GM21390 (cell line): ENCODE measurements at regions not wholly inside any gene's neighbourhood (a gene's known extent, or its start where the extent isn't known, plus 50 kb on each side); places are given as distances from the start of the nearest gene placed in this dataset.
"Not testable (repeated sequence)": the region's sequence is repeated elsewhere in the genome, so short reads cannot be mapped to it uniquely, and the experiment has no call there.

Source experiments
- ATAC-seq: cut with Tn5 transposase; IDR thresholded peaks from one replicate; pipeline ENCODE4 v1.9.1; 2021; ENCODE audit not compliant: unreplicated experiment

DNA sequence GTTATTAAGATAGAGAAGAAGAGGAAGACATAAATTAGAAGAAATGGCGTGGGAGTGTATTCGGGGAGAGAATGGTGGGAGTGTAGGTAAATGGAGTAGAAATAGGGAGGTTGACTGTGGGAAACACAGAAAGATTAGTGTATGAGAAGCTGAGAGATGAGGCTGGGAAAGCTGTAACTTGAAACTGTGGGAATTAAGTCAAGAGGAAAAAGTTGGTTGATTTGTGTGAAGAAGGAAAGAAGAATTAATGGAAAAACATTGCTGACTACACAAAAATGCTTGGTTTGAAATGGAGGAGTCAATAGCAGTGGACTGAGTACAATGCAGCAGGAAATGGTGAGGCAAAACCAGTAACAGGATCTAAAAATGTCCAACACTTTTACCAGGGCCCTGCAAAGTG lies 448.3 kb downstream of the PTPRC start:
- ATAC-seq = no peak

DNA sequence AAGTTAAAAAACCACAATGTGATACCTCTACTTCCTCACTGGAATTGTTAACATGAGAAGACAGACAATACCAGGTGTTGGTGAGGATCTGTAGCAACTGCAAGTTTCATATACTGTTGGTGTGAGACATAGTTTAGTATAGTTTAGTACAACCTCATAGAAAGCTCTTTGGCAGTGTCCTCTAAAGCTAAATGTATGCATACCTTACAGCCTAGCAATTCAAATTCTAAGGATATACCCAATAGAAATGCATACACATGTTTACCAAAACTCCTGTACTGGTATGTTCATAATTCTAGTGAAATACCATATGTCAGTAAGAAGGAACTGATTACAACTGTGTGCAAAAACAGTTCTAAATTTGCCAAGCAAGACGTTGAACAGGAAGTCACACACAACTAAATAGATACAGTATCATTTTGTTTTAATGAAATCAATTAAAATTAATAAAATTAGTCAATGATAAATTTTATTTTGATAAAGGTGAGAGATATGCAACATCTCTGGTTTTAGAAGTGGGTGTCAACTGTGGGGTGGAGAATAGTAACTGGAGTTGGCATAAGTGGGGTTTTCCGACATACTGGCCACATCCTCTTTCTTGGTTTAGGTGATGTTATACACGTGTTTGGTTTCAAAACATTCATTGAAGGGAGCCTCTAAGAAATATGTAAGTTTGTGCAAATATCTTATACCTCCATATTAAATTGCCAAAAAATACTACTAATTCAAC lies 450.7 kb downstream of the PTPRC start:
- peak; percentile 92 for ATAC-seq

DNA sequence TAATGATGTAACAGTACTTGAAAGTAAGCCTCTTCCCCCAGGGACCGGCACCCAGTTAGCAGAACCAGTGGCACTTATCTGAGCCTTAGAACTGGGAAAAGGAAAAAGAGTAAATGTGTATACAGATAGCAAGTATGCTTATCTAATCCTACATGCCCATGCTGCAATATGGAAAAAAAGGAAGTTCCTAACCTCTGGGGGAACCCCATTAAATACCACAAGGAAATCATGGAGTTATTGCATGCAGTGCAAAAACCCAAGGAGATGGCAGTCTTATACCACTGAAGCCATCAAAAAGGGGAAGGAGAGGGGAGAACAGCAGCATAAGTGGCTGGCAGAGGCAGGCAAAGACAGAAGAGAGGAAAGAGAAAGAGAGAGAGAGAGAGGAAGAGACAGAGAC lies 456.8 kb downstream of the PTPRC start:
- ATAC-seq = not testable (repeated sequence)

DNA sequence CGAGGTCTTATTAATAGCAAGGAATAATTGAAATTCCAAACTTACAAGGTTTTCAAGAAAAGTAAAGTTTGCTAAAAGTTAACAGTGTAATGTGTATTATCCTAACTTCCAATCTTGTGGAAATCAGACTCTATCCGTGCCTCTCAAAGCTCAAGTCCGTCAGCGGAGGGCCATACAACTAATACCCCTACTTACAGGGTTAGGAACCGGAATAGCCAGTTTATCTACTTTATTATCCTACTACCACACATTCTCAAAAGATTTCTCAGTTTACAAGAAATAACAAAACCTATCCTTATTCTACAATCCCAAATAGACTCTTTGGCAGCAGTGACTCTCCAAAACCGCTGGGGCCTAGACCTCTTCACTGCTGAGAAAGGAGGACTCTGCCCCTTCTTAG lies 457.8 kb downstream of the PTPRC start:
- ATAC-seq = no peak

DNA sequence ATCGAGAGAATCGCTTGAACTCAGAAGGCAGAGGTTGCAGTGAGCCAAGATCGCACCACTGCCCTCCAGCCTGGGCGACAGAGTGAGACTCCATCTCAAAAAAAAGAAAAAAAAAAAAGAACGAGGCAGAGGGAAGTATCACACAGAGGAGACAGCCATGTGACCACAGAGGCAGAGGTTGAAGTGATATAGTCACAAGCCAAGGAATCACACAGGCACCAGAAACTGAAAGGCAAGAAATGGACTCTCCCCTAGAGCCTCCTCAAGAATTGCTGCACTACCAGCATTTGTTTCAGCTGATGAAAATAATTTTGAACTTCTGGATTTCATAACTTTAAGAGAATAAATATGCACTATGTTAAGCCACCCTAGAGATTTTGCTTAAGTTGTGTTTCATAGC lies 459.6 kb downstream of the PTPRC start:
- ATAC-seq = no peak

DNA sequence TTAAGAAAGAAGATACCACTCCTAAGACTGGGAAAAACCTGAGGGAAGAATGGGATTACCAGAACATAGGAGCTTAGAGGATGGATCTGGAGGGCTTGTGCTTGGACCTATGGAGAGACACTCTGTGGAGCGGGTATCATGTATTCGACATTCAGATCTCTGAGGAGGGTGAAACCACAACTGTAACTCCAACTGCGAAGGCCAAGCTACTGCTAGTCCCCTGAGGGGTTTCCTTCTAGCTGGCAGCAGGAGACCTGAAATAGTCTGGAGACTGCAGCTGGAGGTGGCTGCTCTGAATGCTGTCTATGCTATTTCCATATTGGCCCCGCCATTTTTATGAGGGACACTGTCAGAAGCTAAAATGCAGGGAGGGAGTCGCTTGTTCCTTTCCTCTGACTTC lies 462.3 kb downstream of the PTPRC start:
- no peak for ATAC-seq

DNA sequence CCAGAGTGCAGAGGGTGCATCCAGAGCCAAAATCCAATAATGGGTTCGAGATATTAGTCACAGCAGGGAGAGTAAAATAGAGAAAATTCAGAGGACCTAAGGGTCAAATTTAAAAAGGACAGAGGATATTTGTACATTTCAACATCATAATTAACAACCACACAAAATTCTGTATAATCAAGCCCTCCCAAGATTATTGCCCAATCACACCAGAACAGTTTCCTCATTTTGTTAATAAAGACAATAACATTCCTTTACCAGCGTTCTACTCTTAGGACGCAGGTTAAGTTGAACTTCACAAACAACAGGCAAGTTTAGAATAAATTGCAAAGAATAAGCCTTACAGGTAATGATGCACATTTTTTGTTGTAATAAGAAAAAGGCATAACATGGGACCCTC lies 462.8 kb downstream of the PTPRC start:
- no peak for ATAC-seq

DNA sequence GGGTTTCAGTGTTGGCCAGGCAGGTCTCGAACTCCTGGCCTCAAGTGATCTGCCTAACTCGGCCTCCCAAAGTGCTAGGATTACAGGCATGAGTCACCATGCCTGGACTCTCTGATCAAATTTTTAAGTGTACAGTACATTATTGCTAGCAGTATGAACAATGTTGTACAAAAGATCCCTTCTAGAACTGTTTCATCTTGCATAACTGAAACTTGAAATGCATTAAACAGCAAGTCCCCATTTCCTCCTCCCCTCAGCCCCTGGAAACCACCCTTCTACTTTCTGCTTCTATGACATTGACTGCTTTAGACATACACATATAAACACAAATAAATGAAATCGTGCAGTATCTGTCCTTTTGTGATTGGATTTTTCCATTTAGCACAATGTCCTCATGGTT lies 463.4 kb downstream of the PTPRC start:
- peak; percentile 77 for ATAC-seq

DNA sequence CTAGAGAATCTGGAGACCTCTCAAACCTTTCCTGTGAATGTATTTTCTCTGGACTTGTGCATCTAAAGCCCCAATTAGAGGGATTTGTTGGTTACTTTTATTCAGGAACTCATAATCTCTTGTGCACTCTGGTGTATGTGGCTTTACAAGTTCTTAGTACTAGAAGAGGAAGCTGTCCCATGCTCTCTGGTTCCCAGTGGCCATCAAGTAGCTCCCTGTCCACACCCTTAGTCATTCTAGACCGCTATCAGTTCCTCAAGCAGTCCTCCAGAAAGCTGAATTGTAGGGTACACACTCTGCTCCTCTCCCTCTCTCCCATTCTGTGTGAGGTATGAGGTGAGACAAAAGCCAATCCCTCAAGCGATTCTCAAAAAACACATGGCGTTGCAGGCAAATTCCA lies 470.3 kb downstream of the PTPRC start:
- ATAC-seq = no peak

DNA sequence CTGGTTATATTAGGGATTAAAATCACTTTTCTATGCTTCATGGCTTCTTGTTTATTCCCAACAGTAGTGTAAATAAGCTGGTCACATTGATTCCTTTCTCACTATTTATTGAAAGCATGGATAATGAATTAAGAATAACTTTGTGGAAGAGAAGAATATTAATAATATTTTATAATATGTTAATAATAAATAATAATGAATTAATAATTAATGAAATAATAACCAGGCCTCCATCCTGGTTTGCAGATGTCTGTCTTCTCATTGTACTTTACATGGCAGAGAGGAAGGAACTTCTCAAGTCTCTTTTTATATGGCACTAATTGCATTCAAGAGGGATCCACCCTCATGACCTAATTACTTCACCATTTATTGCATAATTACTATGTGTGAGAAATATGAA lies 473.5 kb downstream of the PTPRC start:
- no peak for ATAC-seq

DNA sequence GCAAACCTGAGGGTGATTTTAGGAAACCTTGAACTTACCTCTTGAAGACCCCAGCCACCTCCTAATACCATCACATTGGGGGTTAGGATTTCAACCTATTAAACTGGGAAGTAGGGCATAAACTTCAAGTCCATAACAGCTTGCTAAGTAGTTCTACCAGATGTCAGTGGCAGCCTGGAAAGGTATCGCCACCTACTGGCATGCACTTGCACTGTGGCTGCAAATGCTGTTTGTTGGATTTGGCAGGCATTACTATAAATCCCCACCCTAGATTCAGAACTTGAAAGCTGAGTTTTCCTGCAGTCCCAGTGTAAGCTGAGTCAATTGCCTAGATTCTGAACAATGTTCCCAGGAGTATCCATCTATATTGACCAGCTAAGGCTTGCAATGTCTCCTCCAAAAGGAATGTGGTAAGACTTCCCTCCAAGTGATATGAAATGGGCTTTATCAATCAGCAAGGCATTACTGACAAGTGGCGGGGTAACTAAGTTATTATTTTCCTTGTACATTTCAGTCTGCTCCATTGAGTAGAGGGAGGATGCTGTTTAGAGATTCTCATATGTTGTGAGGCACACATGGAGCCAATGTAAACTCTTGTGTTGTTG lies 474.5 kb downstream of the PTPRC start:
- ATAC-seq = no peak

DNA sequence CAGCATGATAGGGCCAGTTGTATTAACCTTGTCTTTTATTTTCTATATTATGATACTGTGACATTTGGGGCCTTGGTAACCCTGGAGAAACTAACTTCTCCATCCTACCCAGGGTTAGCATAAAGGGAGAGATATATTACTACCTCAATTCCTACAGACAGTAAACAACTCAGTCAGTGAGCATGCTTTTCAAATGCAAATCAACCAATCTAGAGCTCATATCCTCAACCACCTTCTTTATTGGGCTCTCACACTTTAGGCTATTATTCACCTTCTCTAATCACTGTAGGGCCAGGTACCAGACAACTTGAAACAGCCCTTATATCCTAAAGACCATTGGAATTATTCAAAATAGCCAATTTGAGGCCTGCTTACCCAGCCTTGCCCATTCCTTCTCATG lies 477.6 kb downstream of the PTPRC start:
- ATAC-seq = no peak

DNA sequence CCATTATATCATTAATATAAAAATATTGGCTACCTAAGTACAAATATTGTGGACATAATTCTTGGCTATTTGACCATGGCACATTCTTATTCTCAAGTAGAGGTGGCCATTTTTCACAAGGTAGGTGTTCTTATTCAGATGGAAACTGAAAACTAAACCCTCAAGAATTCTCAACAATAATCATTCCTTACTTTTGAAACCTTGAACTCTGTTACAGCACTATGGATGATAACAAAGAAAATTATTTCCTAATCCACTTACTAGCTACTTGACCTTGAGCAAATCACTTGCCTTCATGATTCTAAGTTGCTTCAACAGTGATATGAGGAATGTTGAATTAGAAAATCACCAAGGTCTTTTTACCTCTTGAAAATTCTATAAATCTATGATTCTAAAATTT lies 482.2 kb downstream of the PTPRC start:
- ATAC-seq = no peak

DNA sequence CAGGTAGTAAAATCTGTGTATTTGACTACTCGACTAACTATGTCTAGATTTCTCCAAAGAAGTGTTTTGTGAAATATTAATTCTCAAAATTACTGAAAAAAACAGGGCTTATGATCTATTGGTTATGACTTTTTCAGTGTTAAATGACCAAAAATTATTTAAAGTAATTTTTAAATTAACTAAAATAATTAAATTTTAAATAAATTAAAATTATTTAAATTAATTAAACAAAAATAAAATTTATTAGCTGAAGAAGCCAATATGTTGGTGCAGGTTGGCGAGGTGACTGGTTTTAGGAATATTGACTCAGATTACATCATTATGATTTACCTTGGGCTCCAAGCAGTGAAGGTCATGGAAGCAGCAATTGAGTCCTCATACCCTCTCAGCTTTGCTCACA lies 483.2 kb downstream of the PTPRC start:
- ATAC-seq = no peak

DNA sequence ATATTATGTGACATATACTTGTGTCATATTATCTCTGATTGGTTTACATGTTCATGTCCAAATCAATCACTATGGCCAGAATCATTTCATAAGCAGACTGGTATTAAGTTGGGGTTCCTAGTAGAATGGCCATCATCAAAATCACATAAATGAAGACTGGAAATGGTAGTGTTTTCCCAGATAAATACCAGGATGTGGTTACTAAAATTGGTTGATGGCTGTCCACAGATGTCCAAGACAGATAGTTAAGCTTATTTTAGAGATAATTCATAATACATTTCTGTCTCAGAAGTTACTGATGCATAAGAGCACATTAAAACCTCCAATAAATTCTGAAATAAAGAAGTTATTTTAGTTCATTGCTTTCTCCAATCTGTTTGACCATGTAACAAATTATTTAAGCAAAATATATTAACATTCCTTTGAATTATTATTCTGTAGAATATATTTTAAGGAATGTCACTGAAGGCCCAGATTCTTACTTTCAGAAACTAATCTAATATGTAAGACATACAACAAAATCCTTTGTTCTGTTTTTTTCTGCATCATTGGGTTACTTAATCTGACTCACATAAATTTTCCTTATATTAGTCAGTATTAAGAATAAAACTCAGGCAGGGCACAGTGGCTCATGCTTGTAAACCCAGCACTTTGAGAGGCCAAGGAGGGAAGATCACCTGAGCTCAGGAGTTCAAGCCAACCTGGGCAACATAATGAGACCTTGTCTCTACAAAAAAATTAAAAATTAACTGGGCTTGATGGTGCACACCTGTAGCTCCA lies 483.9 kb downstream of the PTPRC start:
- no peak for ATAC-seq

DNA sequence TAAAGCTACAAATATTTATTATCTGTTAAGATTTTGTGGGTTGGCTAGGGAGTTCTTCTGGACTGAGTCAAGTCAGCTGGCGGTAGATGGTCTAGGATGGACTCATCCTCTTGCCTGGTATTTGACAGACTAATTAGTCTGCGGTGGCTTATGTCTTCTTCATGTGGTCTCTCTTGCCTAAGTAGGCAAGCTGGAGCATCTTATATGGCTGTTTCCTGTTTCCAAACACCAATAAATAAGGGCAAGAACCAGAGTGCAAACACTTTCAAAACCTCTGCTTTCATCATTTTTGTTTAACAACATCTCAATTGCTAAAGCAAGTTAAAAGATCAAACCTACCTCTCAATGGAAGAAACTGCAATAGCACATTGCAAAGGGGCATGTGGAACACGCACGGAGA lies 484.8 kb downstream of the PTPRC start:
- no peak for ATAC-seq

DNA sequence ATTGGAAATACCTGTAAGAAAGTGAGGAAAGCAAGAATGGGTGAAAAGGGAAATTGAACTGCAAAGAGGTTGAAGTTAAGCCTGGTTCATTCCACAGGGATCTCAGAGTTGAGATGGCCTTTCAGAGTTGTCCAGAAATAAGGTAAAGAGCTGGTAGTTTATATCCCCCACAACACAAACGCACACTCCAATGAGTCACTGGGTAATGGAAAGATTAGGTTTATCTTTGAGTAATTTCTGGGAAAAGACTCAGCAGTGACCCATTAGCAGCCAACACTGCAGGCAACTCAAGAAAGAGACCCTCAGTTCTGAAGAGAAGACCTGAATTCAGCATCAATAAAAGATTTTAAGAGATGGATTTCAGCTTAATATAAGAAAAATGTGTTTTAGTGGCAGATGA lies 485.5 kb downstream of the PTPRC start:
- no peak for ATAC-seq

DNA sequence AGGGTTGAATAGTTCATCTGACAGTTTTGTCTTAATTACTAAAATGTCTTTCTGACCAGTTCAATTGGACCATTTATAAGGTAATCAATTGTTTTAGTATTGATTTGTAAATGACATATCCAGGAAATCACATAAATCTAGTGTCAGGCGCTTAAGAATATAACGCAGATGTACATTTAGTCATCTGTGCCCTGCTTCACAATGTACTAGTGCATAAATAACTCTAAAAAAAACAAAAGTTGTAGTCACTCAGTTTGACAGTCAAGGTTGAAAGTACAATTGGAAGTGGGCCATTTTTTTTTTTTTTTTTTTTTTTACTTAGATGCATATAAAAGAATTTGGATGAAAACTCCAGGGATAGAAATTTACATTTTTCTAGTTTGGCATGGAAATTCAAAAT lies 490.4 kb downstream of the PTPRC start:
- no peak for ATAC-seq

DNA sequence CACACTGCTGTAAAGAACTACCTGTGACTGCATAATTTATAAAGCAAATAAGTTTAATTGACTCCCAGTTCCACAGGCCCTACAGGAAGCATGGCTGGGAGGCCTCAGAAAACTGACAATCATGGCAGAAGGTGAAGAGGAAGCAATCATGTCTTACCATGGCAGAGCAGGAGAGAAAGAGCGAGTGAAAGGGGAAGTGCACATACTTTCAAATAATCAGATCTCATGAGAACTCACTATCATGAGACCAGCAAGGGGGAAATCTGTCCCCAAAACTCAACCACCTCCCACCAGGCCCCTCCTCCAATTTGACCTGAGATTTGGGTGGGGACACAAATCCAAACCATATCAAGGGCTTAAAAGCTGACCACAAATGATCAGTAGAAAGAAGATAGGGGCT lies 493.2 kb downstream of the PTPRC start:
- no peak for ATAC-seq

DNA sequence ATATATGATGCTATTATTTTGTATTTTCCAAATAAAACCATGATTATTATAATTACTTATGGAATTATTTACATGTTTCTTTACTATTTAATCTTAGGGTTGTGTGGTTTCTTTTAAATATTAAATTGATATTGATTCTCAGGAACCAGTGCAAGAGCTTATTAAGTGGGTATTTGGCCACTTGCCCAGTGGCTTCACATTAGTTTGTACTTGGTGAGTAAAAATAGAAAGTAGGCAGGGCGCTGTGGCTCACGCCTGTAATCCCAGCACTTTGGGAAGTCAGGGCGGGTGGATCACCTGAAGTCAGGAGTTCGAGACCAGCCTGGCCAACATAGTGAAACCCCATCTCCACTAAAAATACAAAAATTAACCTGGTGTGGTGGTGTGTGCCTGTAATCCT lies 497.1 kb downstream of the PTPRC start:
- ATAC-seq = no peak

DNA sequence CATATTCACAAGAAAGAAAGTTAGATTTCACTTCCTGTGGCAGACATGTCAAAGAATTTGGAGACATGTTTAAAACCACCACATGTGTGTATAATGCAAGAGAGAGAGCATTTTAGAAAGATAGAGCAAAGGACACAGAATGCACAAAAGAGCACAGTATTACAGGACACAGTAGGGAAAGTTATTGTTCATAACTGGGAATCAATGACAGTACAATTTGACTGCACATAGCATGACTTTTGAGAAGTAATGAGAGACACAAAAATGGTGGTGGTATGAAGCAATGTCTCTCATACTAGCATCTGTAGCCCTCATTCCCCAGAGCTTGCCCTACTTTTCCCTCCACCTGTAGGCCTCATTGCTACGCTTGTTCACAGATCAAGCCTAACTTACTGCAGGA lies 499.2 kb downstream of the PTPRC start:
- ATAC-seq = no peak

DNA sequence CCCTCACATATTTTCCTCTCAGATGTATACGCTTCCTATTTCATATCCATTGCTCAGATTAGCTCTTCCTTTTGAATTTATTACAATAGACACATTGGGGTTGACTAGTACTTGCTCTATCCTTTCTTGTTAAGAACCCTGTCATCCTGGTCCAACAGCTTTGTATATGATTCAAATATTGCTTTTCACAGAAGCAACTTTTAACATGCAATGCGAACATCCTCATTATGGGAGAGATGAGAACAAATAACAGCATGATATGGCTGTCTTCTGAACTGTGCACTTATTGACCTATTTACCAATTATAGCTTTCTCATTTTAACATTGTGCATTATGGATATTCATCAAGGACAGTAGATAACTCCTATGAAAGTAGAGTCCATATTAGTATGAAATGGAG lies 510.8 kb downstream of the PTPRC start:
- ATAC-seq = no peak
